Esophagus muscularis mucosa (tissue), 4 donors: ENCODE measurements at regions not wholly inside any gene's neighbourhood (a gene's known extent, or its start where the extent isn't known, plus 50 kb on each side); places are given as distances from the start of the nearest gene placed in this dataset.

Source experiments
- DNase-seq: peaks from one replicate; pipeline ENCODE4 v3.0.0-alpha.2; 2017; ENCODE audit errors: extremely low spot score
- H3K27ac ChIP-seq, 4 donors: fragments of 200-600 bp; sonication (generic); replicated peaks in 1 of 4; 1 replicate in 3 of 4; 2 replicates in 1 of 4; pipeline ENCODE4 v1.5.1; 2016 to 2019; ENCODE audit warnings: mild to moderate bottlenecking in 1 of 4
- H3K27me3 ChIP-seq, 4 donors: fragments of 200-600 bp; sonication (generic); one replicate each; pipeline versions ENCODE4 v1.5.1 to v1.6.0; 2016 to 2019
- H3K36me3 ChIP-seq, 4 donors: fragments of 200-600 bp; sonication (generic); one replicate each; pipeline ENCODE4 v1.5.1; 2016 to 2019
- H3K4me1 ChIP-seq, 4 donors: fragments of 200-600 bp; sonication (generic); one replicate each; pipeline ENCODE4 v1.5.1; 2016 to 2019
- H3K4me3 ChIP-seq, 4 donors: fragments of 200-600 bp; sonication (generic); 1 replicate in 2 of 4; 2 replicates in 2 of 4; pipeline ENCODE4 v1.5.1; 2016 to 2019; ENCODE audit warnings: mild to moderate bottlenecking in 4 of 4, moderate library complexity in 1 of 4
- H3K9me3 ChIP-seq, 4 donors: fragments of 200-600 bp; sonication (generic); 1 replicate in 3 of 4; 2 replicates in 1 of 4; pipeline ENCODE4 v1.5.1; 2016 to 2019
- EP300 ChIP-seq: sonication (generic); formaldehyde crosslinking; IDR thresholded peaks from one replicate; pipeline ENCODE4 v1.6.1; 2017; ENCODE audit warnings: antibody characterized with exemption
- POLR2A ChIP-seq: fragments of 450-650 bp; IDR thresholded peaks from one replicate; pipeline ENCODE4 v1.6.1; 2017; ENCODE audit warnings: antibody characterized with exemption, moderate library complexity, mild to moderate bottlenecking, low read depth
- POLR2AphosphoS5 ChIP-seq, 2 donors: sonication (generic); formaldehyde crosslinking; IDR thresholded peaks; one replicate each; pipeline ENCODE4 v1.6.1; 2017; ENCODE audit warnings: antibody characterized with exemption in 2 of 2
- WGBS: methylation state at CpG from one replicate; pipeline ENCODE4 v1.1.5; 2018; 5-methylcytosine and 5-hydroxymethylcytosine counted together
- intact Hi-C: fragments of 100-400 bp; cut with DNase I; formaldehyde crosslinking; loops from one replicate; pipeline ENCODE4 v1.15.1; 2023
- TF ChIP-seq, protein P1 (sequence below), 3 experiments: fragments of 200-600 bp in 2 of 3; fragments of 450-650 bp in 1 of 3; sonication (generic) in 2 of 3; IDR thresholded peaks; one replicate each; pipeline ENCODE4 v1.5.1; 2017 to 2019; ENCODE audit warnings: antibody characterized with exemption in 3 of 3, mild to moderate bottlenecking in 2 of 3, moderate library complexity in 1 of 3

DNA sequence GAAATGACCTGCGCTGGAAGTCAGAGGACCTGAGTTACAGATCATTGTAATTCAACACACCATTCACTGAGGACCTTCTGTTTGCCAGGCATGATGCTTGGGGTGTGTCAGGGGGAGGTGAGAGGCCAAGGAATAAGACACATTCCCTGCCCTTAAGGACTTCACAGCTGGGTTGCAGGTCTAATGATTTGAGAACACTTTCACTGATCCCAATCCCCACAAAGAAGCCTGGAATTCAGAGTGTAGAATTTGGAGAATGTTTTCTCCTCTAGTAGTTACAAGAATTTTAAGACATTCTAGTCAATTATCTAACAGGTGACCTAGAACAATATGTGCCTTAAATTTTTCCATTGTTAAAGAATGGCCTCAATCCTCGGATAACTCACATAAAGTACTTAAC is 322.4 kb downstream of the TNS1 start:
- H3K27ac ChIP-seq = no peak overlapping the region
- DNase-seq = no peak

DNA sequence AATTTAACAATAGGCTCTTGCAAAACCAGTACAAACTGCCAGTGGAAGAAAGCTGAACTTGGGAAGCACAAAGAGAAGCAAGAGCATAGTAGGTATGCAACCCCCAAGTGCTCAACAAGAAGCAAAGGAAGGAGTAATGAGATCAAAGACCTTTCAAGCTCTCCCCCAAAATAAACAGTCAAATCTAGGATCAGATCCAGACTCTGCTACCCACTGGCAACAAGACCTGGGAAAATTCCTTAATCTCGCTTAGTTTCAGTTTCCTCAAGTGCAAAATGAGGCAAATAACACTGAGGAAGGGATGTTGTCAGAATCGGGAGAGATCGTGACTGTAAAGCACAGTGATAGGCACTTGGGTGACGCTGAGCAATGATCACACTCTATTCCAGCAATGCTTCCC is 329.2 kb downstream of the TNS1 start:
- Histone ChIP-seq H3K27ac (peak overlapping the region in 3 of 4 donors; percentile 18 to 44 (median 28)), H3K27me3 (no peaks in the 10 kb centered on the region), H3K4me3 (no peak overlapping the region), H3K4me1 (peaks cover 0 to 15% (median 7%) of the 10 kb centered on the region in 4 donors), H3K9me3 (no peaks in the 10 kb centered on the region), H3K36me3 (no peaks in the 10 kb centered on the region)
- intact Hi-C loops = no loop called here
- DNase-seq = no peak
- TF ChIP-seq, protein P1, sequence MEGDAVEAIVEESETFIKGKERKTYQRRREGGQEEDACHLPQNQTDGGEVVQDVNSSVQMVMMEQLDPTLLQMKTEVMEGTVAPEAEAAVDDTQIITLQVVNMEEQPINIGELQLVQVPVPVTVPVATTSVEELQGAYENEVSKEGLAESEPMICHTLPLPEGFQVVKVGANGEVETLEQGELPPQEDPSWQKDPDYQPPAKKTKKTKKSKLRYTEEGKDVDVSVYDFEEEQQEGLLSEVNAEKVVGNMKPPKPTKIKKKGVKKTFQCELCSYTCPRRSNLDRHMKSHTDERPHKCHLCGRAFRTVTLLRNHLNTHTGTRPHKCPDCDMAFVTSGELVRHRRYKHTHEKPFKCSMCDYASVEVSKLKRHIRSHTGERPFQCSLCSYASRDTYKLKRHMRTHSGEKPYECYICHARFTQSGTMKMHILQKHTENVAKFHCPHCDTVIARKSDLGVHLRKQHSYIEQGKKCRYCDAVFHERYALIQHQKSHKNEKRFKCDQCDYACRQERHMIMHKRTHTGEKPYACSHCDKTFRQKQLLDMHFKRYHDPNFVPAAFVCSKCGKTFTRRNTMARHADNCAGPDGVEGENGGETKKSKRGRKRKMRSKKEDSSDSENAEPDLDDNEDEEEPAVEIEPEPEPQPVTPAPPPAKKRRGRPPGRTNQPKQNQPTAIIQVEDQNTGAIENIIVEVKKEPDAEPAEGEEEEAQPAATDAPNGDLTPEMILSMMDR (IDR thresholded peaks at IDR 0.05) = no peak
- no peak for TF ChIP-seq POLR2A
- TF ChIP-seq POLR2AphosphoS5 (IDR thresholded peaks at IDR 0.05) = no peak
- TF ChIP-seq EP300 = no peak
- 69% methylated on average over 4 of the region's 4 CpGs for WGBS

More for the DNA sequence above, 322.4 kb downstream of the TNS1 start:
- 90% methylated on average over 2 of the region's 2 CpGs for WGBS
- no peaks in the 10 kb centered on the region for H3K27me3 ChIP-seq
- H3K36me3 ChIP-seq = no peaks in the 10 kb centered on the region
- no peaks in the 10 kb centered on the region for H3K9me3 ChIP-seq
- peaks cover under 1 to 27% (median 26%) of the 10 kb centered on the region in 4 donors for H3K4me1 ChIP-seq
- no peak overlapping the region for H3K4me3 ChIP-seq
- TF ChIP-seq EP300 (no peak), POLR2A (no peak), POLR2AphosphoS5 (IDR thresholded peaks at IDR 0.05) (no peak)
- TF ChIP-seq, protein P1 (IDR thresholded peaks at IDR 0.05) = no peak
- intact Hi-C loops = no loop called here

DNA sequence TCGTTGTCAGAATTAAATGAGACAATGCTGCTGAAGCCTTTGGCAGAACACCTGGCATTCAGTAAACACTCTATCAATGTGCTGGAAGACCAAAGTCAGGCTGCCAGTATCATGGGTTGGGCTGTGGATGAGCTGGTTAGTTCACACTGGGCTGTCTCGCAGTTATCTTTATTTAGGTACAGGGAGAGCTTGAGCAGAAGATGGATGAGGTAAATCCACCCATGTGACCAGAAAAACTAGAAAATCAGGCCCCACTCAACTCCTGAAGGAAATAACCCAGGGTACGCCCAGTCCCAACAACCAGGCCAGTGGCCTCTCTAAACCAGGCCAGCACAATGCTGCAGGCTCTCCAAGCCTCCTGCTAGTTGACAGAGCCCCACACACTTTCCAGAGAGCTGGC is 330.3 kb downstream of the TNS1 start:
- Histone ChIP-seq H3K27ac (peak overlapping the region in 2 of 4 donors; percentile 18 to 47), H3K9me3 (no peaks in the 10 kb centered on the region), H3K4me1 (peaks cover 0 to 23% (median 13%) of the 10 kb centered on the region in 4 donors), H3K4me3 (no peak overlapping the region), H3K36me3 (no peaks in the 10 kb centered on the region), H3K27me3 (no peaks in the 10 kb centered on the region)
- no peak for TF ChIP-seq EP300
- intact Hi-C loops = no loop called here
- no peak for DNase-seq
- 58% methylated on average over 3 of the region's 3 CpGs for WGBS

DNA sequence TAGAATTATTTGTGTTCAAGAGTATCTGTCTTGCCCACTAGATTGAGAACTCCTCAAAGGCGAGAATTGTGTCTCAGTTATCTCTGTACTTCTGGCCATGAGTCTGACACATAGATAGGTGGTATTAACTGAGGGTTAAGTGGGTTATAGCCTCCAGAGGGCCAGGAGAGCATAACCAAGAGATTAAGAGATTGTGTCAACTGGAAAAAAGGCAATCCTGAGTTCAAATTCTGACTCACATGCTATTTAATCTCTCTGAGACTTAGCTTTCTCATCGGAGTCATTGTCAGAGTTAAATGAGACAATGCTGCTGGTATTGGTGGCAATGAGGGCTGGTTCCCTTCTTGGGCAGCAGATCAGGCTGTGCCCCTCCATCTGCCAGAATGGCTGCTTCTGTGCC is 330.9 kb downstream of the TNS1 start:
- Histone ChIP-seq H3K4me1 (peaks cover 0 to 29% (median 19%) of the 10 kb centered on the region in 4 donors), H3K9me3 (no peaks in the 10 kb centered on the region), H3K4me3 (no peak overlapping the region), H3K27me3 (no peaks in the 10 kb centered on the region), H3K36me3 (no peaks in the 10 kb centered on the region), H3K27ac (peak overlapping the region in 3 of 4 donors; percentile 8 to 47 (median 18))
- DNase-seq = no peak
- TF ChIP-seq EP300 = no peak
- TF ChIP-seq, protein P1 (IDR thresholded peaks at IDR 0.05) = no peak
- no peak for TF ChIP-seq POLR2AphosphoS5 (IDR thresholded peaks at IDR 0.05)
- TF ChIP-seq POLR2A = no peak
- intact Hi-C loops = no loop called here
- WGBS = 38% methylated on average over 2 of the region's 2 CpGs

DNA sequence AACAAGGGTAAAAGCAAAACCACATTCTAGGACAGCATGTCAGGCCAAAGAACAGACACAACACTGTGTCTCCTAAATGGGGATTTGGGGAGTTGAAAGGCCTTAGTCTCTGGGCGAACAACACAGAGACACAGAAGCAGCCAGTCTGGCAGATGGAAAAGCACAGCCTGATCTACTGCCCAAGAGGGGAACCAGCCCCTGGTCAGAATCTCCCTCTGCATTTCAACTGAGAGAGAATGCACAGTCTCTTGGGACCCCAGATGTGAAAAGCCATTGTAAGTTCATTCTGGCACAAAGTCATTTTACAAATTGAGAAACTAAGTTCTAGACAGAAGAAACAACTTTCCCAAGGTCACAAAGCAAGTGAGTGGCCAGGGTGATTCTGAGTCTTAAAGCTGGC is 331.7 kb downstream of the TNS1 start:
- 90% methylated on average over 1 of the region's 1 CpG for WGBS
- no peak for DNase-seq
- peaks cover 0 to 37% (median 27%) of the 10 kb centered on the region in 4 donors for H3K4me1 ChIP-seq
- H3K4me3 ChIP-seq = no peak overlapping the region
- TF ChIP-seq POLR2A (no peak), EP300 (no peak), POLR2AphosphoS5 (IDR thresholded peaks at IDR 0.05) (no peak)
- TF ChIP-seq, protein P1 (IDR thresholded peaks at IDR 0.05) = no peak
- intact Hi-C loops = no loop called here
- no peaks in the 10 kb centered on the region for H3K9me3 ChIP-seq
- H3K36me3 ChIP-seq = no peaks in the 10 kb centered on the region
- no peaks in the 10 kb centered on the region for H3K27me3 ChIP-seq
- H3K27ac ChIP-seq = peak overlapping the region in 2 of 4 donors; percentile 37 to 47
